ENCODE measurements at regions not wholly inside any gene's neighbourhood (a gene's known extent, or its start where the extent isn't known, plus 50 kb on each side); places are given as distances from the start of the nearest gene placed in this dataset.
"Not testable (repeated sequence)": the region's sequence is repeated elsewhere in the genome, so short reads cannot be mapped to it uniquely, and the experiment has no call there.

DNA sequence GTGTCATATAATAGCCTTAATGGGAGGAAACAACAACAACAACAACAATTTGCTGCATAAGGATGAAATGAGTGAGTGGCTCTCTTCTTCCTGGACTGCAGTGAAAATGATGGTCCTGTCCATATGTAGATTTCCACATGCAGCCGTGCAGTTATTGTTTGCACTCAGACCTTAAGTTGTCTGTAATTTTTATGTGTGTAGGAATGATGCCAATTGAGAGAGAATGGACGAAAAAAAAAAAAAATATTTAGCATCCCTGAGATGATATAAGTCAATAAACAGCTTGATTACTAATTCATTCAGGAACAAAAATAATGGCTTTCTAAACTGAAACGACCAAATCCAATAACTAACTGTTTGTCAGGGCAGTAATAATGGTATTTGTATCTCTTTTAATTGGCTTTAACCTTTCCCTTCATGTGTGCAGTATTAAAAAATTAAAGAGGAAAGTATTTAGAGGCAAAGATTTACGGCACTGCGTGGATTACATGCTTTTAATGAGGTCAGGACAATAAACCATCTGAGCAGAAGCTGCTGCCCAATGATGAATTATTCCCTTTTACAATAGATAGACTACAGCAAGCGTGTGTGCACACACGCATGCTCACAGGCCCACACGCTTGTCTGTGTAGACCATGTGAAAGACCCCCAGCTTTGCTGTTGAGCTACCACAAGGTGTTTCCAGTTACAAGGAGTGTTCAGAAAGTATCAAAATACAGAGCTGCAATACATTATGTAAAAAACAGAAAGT is 459.5 kb upstream of the WWC1 start:
- H3K27ac ChIP-seq: no peak overlapping the region
- no peak for DNase-seq (ENCODE audit: low read depth, low spot score)

DNA sequence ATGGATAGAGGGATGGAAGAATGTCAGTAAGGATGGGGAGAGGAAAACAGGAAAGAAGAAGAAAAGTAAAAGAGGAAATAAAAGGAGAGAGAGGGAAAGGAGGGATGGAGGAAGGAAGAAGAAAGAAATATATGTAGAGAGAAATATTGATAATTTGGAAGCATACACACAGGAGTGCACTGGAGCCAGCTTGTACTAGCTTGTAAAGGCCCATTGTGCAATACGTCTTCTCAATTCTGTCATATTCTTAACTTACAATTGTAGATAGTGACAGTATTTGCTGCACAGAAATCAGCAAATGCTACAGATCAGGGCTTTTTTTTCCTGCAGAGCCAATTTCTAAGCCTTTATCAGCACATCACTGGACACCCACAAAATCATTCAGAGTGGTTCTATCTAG is 458.8 kb upstream of the WWC1 start:
- no peak for DNase-seq (ENCODE audit: low read depth, low spot score)
- H3K27ac ChIP-seq: no peak overlapping the region

DNA sequence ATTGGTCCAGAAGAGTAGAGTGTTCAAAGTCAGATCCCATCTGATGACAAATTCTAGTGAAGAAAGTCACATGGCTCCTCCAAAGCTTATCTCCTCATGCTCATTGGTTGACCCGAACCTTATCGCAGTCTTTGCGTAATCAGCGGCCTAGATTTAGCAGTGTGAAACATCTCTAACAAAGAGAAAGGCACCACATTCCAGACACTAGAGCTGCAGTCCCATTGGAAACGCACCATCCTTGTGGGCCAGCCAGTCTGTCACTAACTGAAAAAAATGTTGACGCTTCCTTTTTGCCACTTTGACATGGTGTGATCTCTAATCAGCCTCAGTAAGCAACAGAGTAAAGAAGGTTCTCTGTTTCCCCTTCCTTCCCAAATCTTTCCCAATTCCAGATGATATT is 458.0 kb upstream of the WWC1 start:
- no peak for DNase-seq (ENCODE audit: low read depth, low spot score)
- H3K27ac ChIP-seq: no peak overlapping the region

DNA sequence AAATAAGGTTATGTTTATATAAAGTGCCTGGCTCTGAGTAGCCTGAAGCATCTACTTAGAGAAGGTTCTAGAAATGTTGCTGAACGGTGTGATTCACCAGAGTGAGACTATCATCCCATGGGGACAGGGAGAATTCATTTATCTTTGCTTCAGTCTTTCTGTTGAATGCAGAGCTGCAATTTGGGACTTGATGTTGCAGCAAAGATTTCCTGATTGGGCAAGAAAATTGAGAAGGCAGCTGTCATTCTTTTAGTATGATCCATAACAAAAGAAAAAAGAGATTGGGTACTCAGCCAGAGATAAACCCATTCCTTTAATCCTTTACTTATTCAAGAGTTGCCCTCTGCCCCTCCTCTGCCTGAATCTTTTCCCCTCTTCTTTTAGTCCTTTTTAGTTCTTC is 456.3 kb upstream of the WWC1 start:
- DNase-seq (ENCODE audit: low read depth, low spot score): no peak
- H3K27ac ChIP-seq: no peak overlapping the region

DNA sequence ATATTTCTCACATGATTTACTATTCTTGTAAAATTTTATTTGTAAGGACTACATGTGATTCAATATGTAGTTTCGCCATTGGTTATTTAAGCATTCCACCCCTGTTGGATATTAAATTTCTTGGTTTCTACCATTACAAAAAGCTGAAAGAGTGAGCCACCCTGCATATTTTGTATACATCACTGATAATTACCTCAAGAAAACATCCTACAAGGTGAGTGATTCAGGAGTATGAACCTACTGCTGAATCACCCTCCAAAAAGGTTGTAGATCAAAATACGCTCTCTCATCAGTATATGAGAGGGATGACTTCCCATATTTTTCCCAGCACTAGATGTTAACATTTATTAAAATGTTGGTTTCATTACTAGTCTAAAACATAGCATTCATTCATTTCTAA is 454.3 kb upstream of the WWC1 start:
- H3K27ac ChIP-seq: no peak overlapping the region
- no peak for DNase-seq (ENCODE audit: low read depth, low spot score)

DNA sequence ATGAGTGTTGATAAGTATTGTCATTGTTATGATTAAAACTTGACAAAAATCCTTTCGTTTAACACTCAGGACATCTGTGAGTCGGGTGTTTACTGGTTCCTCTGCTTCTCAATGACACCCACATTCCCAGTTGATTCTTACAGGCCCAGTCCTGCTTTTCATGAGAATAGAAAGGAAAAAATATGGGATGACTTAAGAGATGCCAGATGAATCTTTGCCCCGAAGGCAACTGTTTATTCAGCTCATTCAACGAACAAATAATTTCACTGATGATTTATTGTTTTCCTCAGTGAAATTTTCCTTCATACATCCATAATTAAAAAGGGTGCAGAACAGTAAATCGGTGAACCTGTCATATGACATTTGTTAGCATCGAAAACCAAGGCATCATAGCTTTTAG is 452.4 kb upstream of the WWC1 start:
- H3K27ac ChIP-seq: peak overlapping the region; percentile 48

DNA sequence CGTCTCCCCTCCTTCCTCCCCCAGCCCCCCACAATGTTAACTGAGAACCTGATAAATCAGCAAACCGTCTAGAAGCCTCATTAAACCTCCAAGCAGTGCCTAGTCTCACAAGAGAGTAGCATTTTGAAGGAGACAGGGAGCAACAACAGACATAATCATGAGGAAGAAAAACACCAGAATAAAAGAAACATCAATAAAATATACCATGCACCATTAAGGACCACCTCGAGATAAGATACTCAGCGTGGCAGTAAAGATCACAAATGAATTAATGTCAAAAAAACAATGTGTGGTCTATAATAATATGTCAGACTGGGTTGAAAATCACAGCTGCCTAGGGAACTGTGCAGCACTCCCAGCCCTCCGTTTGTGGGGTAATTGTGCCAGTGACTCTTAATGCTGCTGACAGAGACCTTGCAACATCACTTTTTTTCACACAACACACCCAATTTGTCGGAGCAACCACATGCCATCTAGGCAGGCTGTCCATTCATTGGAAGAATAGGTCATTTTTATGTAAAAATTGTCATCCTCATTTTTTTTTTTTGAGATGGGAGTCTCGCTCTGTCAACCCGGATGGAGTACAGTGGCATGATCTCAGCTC is 450.8 kb upstream of the WWC1 start:
- DNase-seq (ENCODE audit: low read depth, low spot score): no peak
- H3K27ac ChIP-seq: no peak overlapping the region

More for the DNA sequence above, 452.4 kb upstream of the WWC1 start:
- DNase-seq (ENCODE audit: low read depth, low spot score): peak; percentile 65

DNA sequence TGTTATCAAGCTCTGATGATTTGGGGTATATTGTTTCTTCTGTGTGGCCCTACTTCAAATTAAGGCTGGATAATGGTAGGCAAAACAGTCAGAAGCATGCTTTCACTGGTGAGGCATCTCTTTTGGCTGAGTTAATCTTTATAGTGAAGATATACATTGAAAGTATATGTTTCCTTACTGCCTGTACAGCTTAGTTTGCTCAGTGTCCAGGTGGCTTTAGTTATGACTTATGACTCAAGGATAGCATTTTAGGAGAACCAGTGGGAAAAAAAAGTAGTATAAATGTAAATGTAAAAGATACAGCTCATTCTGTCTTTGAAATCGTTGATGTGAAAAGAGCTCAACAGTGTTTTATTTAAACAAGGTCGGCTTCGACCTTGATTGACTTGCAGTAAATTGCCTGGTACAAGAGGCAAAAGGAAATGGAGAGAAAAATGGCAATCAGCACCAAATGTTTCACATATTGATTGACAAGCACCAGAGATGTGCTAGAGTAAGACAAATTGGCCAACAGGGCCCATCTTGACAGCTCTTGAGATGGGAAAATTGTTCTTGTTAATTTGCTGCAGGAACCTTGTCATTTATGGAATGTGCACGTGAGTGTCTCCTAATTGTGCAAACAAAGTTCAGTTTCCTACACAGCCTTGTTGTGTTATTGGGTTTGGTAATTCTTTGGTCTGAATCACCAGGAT is 447.4 kb upstream of the WWC1 start:
- no peak for DNase-seq (ENCODE audit: low read depth, low spot score)
- H3K27ac ChIP-seq: no peak overlapping the region

DNA sequence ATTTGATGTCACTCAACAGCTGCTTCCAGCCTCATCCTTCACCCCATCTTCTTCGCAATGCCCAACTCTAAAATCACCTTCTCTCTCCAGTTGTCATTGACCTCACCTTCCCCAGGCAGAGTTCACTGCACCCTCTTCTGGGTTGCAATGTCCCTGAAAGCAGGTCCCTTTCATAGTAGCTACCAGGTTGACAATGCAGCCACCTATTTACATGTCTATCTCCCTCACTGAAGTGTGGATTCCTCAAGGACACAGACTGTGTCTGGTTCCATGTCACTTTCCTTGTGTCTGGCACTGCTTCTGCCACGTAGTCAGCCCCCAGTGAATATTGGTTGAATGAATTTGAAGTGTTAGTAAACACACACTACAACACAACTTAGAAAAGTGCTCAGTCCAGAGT is 445.5 kb upstream of the WWC1 start:
- DNase-seq (ENCODE audit: low read depth, low spot score): no peak
- no peak overlapping the region for H3K27ac ChIP-seq

DNA sequence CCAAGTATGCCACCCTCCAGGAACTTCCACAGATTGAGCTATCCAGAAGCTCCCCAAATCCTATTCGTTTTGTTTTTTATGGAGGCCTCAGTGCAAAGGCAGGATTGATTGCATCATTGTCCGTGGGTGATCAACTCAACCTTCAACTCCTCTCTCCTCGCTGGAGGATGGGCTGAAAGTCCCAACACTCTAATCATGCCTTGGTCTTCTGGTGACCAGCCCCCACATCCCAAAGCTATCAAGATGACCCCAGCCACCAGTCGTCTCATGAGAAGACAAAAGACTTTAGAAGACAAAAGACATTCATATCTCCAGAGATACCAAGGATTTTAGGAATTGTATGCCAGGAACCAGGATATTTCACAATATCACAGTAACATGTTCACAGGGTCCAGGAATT is 441.6 kb upstream of the WWC1 start:
- DNase-seq (ENCODE audit: low read depth, low spot score): no peak
- H3K27ac ChIP-seq: no peak overlapping the region

DNA sequence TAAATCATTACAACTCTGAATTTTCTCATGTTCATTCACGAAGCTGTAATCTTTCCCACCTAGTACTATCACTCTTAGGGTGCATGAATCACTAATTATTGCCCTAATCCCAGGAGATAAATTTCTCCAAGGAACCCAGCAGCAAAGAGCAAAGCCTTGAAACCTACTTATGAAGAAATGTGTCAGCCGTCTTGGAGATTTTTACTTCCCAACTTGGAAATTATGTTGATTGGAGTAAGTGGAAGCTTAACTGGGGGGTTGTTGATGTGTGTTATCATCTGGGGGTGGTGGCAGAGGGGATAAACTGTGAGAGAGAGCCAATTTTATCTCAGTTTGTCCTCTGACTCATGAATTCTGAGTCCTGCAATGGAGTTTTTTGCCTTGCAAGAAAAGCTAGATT is 440.5 kb upstream of the WWC1 start:
- H3K27ac ChIP-seq: no peak overlapping the region
- no peak for DNase-seq (ENCODE audit: low read depth, low spot score)

DNA sequence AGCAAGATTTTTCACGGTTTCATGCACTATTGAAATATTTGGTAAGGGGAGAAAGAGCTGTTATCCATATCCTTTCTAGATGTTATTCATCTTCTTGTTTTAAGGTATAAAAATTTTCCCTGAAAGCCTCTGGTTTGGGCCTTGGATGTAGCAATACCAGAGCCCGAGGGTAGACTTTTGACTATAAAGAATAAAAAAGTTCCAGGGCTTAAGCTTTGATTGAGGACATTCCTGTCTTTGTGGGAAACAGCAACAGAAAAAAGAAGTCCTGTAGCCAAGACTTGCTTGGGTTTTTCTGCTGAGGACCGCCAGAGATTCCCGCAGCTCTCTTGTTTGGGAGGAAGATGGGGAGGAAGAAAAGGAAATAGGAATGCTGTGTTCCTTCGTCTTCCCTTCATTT is 440.0 kb upstream of the WWC1 start:
- no peak for DNase-seq (ENCODE audit: low read depth, low spot score)
- no peak overlapping the region for H3K27ac ChIP-seq

DNA sequence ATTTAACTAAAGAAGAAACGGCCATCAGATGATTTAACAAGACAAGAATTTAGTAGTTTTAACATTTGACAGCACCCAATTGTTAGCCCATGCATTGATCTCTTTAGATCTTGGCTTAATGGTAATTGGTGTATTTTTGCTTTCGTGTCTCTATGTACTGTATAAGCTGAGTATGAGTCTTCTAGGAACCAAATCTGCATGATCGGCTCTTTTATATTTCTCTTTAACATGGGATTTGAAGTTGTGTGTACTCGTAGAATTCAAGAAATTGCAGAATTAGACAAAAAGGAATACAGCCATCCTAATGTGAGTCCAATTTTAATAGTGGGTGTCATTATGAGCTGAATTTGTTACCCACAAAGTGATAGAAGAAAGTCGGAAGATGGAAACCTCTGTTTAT is 438.9 kb upstream of the WWC1 start:
- no peak overlapping the region for H3K27ac ChIP-seq
- no peak for DNase-seq (ENCODE audit: low read depth, low spot score)

DNA sequence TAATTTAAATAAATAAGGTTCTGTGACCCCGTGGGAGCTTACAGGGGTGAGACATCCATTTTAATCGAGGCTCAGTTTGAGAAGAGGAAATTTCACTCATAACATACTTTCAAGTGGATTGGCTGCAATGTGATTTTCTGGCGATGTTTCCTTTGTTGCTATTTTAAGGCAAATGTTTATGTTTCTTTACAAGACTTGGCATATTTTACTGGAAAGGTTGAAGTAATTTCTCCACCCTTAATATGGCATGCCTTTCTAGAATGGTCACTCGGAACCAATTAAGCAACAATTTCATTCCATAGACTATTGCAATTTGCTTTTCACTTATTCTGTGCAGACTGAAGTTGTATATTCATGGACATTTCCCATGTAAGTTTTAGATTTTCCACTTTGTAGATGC is 438.0 kb upstream of the WWC1 start:
- no peak for DNase-seq (ENCODE audit: low read depth, low spot score)
- H3K27ac ChIP-seq: no peak overlapping the region

DNA sequence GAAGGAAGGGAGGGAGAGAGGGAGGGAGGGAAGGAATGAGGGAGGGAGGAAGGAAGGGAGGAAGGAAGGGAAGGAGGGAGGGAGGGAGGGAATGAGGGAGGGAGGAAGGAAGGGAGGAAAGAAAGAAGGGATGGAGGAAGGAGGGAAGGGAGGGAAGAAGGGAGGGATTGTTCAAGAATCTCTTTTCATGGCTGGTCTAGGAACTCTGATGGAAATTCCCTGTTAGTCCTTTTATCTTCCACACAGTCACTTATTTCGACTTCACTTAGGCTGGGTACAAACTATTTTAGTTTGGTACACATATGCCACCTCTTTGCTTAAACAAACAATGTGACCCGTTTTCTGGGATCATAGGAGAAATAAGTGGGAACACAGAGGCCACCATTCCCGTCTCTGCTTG is 435.6 kb upstream of the WWC1 start:
- no peak for DNase-seq (ENCODE audit: low read depth, low spot score)
- H3K27ac ChIP-seq: no peak overlapping the region

DNA sequence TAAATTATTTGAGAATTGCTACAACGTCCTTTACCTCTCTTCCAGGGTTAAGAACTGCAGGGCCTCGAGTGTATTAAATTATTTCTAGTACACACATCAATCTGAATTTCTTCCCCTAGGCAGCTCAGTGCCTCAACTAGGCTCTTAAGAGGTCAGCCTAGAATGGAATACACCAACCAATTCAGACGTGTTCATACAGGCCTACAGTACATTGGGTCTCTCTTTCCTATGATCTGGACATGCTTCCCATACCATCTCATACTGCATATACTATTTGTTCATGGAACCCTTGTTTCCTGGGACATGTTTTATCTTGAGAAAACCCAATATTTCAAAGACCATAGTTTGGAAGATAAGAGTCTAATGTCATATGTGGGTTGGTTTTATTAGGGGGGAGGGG is 434.1 kb upstream of the WWC1 start:
- H3K27ac ChIP-seq: no peak overlapping the region
- no peak for DNase-seq (ENCODE audit: low read depth, low spot score)

DNA sequence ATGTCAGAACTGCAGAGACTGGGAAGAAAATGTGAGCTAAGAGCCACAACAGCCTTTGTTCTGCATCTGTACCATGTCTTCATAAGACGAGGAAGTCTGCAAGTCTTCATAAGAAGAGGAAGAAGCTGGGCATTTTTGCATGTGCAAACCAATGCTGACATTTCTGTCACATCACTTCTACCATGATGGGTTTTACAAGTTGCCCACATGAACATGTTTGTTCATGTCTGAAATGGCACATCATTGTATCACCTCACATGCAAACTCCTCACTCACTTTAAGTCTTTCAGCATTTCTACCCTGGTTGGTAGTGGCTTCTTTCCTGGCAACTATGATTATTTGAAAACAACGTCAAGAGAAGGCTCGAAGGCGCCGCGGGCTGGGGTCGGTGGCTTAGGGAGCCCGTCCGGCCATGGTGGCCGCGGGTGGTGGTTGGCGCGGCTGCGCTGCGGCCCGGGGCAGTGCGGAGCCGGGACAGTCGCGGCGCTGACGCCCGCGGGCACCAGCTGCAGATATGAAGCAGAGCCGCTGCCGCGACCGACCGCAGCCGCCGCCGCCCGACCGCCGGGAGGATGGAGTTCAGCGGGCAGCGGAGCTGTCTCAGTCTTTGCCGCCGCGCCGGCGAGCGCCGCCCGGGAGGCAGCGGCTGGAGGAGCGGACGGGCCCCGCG is 433.1 kb upstream of the WWC1 start:
- DNase-seq (ENCODE audit: low read depth, low spot score): peak; percentile 12
- H3K27ac ChIP-seq: not testable (repeated sequence)

DNA sequence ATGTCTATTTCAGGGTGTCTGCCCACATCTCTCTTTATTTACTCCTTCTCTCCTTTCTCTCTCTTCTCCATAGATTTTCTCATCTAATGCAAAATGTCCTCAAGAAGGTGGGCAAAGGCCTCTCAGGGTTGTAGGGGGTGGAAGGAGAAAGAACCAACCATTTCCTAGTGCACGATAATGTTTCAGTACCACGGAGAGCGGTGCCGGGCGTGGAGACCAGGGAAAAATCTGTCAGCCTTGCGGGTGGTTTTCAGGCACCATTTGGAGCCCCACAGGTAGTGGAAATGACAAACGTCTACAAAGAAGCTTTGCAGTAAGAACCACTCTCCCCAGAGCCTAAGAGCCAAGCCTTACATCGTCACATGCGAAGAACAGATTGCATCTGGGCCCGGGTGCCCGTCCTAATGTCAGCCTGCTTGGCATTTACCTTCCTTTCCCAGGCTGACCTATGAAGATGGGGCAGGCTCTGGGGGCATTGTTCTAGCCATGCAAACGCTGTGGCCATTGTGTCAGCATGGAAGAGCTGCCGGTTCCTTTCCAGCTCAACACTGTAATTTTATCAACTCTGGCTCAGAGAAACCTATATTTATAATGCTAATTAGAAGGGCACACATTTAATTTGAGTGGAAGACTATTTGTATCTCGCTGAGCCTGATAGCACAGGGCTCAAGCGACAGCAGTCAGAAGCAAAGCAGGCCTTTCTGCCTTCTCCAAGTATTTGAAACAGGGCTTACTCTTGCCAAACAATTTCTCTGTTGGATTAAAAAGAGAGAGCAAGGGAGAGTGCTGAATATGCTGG is 430.1 kb upstream of the WWC1 start:
- DNase-seq (ENCODE audit: low read depth, low spot score): no peak
- no peak overlapping the region for H3K27ac ChIP-seq

DNA sequence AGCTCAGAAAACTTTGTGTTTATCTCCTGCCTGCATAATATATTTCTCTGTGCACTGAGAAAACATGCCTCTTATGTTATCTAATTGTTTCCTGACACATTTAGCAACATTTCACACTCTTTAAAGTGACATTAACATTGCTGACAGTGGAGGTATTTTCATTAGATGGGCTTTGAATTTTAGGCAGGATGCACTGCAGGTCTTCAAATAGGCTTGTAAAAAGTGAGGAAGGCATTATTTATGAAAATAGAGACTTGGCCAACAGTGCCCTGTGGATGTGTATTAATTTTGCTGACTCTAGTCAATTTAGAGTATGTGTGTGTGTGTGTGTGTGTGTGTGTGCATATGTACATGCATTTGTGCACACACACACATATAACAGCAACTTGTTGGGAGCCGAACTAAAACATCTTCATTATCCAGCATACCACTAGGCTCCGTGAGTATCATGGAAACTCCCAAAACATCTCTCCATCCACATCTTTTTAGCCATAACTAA is 429.5 kb upstream of the WWC1 start:
- H3K27ac ChIP-seq: no peak overlapping the region
- no peak for DNase-seq (ENCODE audit: low read depth, low spot score)

DNA sequence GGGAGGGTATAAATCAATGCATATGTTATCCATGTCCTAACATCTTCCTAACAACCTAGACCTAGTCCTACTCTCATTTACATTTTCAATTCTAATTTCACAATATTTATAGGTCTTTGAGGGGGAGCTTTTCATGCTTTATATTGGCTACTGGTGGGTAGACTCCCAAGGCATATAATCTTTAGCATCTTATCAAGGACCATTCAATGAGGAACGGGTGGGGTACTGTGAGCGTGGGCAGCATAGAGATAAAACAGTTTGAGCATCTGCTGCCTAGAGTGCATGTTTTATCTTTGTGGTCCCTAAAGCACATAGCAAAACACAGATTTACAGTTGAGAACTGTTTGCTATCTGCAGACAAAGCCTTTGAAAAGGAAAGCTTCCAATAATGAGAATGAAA is 427.6 kb upstream of the WWC1 start:
- DNase-seq (ENCODE audit: low read depth, low spot score): no peak
- H3K27ac ChIP-seq: no peak overlapping the region
